H1 (cell line): ENCODE measurements at regions not wholly inside any gene's neighbourhood (a gene's known extent, or its start where the extent isn't known, plus 50 kb on each side); places are given as distances from the start of the nearest gene placed in this dataset.
"Not testable (repeated sequence)": the region's sequence is repeated elsewhere in the genome, so short reads cannot be mapped to it uniquely, and the experiment has no call there.

Source experiments
- CTCF ChIA-PET: fragments of 300-600 bp; sonication (Branson Sonifier 250); formaldehyde crosslinking; loops from one replicate; lab custom pipeline; 2021; ENCODE audit not compliant: partially characterized antibody; lab: Charles Lee
- POLR2A ChIA-PET: fragments of 300-600 bp; sonication (Branson Sonifier 250); formaldehyde crosslinking; loops from one replicate; lab custom pipeline; 2021; ENCODE audit warnings: inconsistent platforms; ENCODE audit not compliant: partially characterized antibody; lab: Charles Lee
- DNase-seq, 2 experiments: peaks; one replicate each; pipeline versions ENCODE4 v3.0.0 to v3.0.0-alpha.2; 2010 to 2022; ENCODE audit warnings: low spot score in 2 of 2, low read depth in 1 of 2, mixed read lengths in 1 of 2
- FAIRE-seq: peaks from 2 replicates; lab custom pipeline; 2011; peaks lifted over from hg19 to GRCh38; lab: Jason Lieb, UNC
- H2AFZ ChIP-seq: 2 replicates; pipeline ENCODE4 v1.8.1; 2012; ENCODE audit warnings: low read length, inconsistent platforms
- H2AK5ac ChIP-seq: 2 replicates; pipeline ENCODE4 v1.6.1; 2013; ENCODE audit warnings: low read depth, low read length
- H2BK120ac ChIP-seq: replicated peaks from 2 replicates; pipeline ENCODE3; 2013; ENCODE audit warnings: low read depth, low read length, inconsistent platforms
- H2BK12ac ChIP-seq: 2 replicates; pipeline ENCODE4 v1.6.1; 2013; ENCODE audit warnings: low read depth, low read length
- H2BK15ac ChIP-seq: 2 replicates; pipeline ENCODE4 v1.6.1; 2013; ENCODE audit warnings: low read length
- H2BK20ac ChIP-seq: 2 replicates; pipeline ENCODE4 v1.6.1; 2013; ENCODE audit warnings: low read length
- H2BK5ac ChIP-seq: 2 replicates; pipeline ENCODE4 v1.6.1; 2013; ENCODE audit warnings: low read depth, low read length
- H3K14ac ChIP-seq: 2 replicates; pipeline ENCODE4 v1.6.1; 2013; ENCODE audit warnings: inconsistent platforms; ENCODE audit not compliant: insufficient read length
- H3K18ac ChIP-seq: 2 replicates; pipeline ENCODE4 v1.6.1; 2013; ENCODE audit warnings: low read length; ENCODE audit errors: extremely low read depth
- H3K23ac ChIP-seq: 2 replicates; pipeline ENCODE4 v1.6.1; 2013; ENCODE audit warnings: inconsistent platforms; ENCODE audit not compliant: insufficient read length
- H3K23me2 ChIP-seq: 2 replicates; pipeline ENCODE4 v1.6.1; 2013; ENCODE audit warnings: low read depth, low read length
- H3K27ac ChIP-seq: 2 replicates; pipeline ENCODE4 v1.6.1; 2011; ENCODE audit warnings: low read depth, low read length, inconsistent platforms
- H3K27me3 ChIP-seq, 4 experiments: replicated peaks in 1 of 4; 1 replicate in 1 of 4; 2 replicates in 3 of 4; pipeline versions ENCODE4 v1.6.1 to v1.8.1; 2011 to 2013; ENCODE audit warnings: low read length in 3 of 4, mild to moderate bottlenecking in 3 of 4, inconsistent platforms in 2 of 4, mixed read lengths in 2 of 4, moderate library complexity in 1 of 4; ENCODE audit not compliant: control insufficient read depth in 3 of 4, insufficient read depth in 3 of 4; ENCODE audit errors: extremely low read depth in 1 of 4
- H3K36me3 ChIP-seq, 4 experiments: 2 replicates each; pipeline versions ENCODE4 v1.6.1 to v1.8.1; 2011 to 2013; ENCODE audit warnings: mild to moderate bottlenecking in 4 of 4, low read length in 3 of 4, moderate library complexity in 2 of 4, control low read depth in 1 of 4, inconsistent platforms in 1 of 4; ENCODE audit not compliant: insufficient read depth in 4 of 4, control insufficient read depth in 2 of 4
- H3K4ac ChIP-seq: replicated peaks from 2 replicates; pipeline ENCODE3; 2013; ENCODE audit warnings: low read length, low read depth, mixed read lengths, inconsistent platforms; ENCODE audit not compliant: insufficient read length
- H3K4me1 ChIP-seq, 4 experiments: replicated peaks in 1 of 4; 1 replicate in 1 of 4; 2 replicates in 3 of 4; pipeline versions ENCODE4 v1.6.1 to v1.8.1; 2011 to 2013; ENCODE audit warnings: low read length in 3 of 4, inconsistent platforms in 2 of 4, mixed read lengths in 1 of 4; ENCODE audit not compliant: insufficient read depth in 4 of 4, control insufficient read depth in 3 of 4
- H3K4me2 ChIP-seq, 2 experiments: 2 replicates each; pipeline versions ENCODE4 v1.6.1 to v1.8.1; 2011 to 2013; ENCODE audit warnings: low read depth in 2 of 2, low read length in 2 of 2, control low read depth in 1 of 2, inconsistent platforms in 1 of 2, mild to moderate bottlenecking in 1 of 2; ENCODE audit not compliant: insufficient read depth in 1 of 2
- H3K4me3 ChIP-seq, 4 experiments: fragments of 200-600, 300-600 bp in 1 of 4; sonication (generic), shearing (Covaris generic), sonication (Bioruptor Twin) in 1 of 4; 2 replicates each; pipeline versions ENCODE4 v1.5.1 to v1.8.1; 2011 to 2016; ENCODE audit warnings: low read length in 4 of 4, low read depth in 3 of 4, control low read depth in 2 of 4, inconsistent platforms in 2 of 4, mild to moderate bottlenecking in 2 of 4, mixed read lengths in 1 of 4, moderate library complexity in 1 of 4; ENCODE audit not compliant: insufficient read depth in 2 of 4; ENCODE audit errors: extremely low read depth in 1 of 4
- H3K56ac ChIP-seq: replicated peaks from 2 replicates; pipeline ENCODE3; 2013; ENCODE audit warnings: low read depth, mild to moderate bottlenecking, mixed read lengths, low read length, inconsistent platforms; ENCODE audit not compliant: insufficient read length
- H3K79me1 ChIP-seq: 2 replicates; pipeline ENCODE4 v1.6.1; 2013; ENCODE audit warnings: low read depth, low read length, control low read depth
- H3K79me2 ChIP-seq, 2 experiments: 2 replicates each; pipeline versions ENCODE4 v1.6.1 to v1.8.1; 2012 to 2013; ENCODE audit warnings: low read length in 2 of 2, mild to moderate bottlenecking in 2 of 2, inconsistent platforms in 1 of 2; ENCODE audit not compliant: insufficient read depth in 2 of 2, control insufficient read depth in 1 of 2
- H3K9ac ChIP-seq, 4 experiments: replicated peaks in 1 of 4; 1 replicate in 1 of 4; 2 replicates in 3 of 4; pipeline versions ENCODE4 v1.6.1 to v1.8.1; 2011 to 2013; ENCODE audit warnings: low read depth in 3 of 4, low read length in 3 of 4, control low read depth in 2 of 4, mild to moderate bottlenecking in 2 of 4, moderate library complexity in 2 of 4, inconsistent platforms in 1 of 4; ENCODE audit errors: extremely low read depth in 1 of 4
- H3K9me3 ChIP-seq, 2 experiments: 2 replicates each; pipeline versions ENCODE4 v1.6.1 to v1.8.1; 2012 to 2013; ENCODE audit warnings: mild to moderate bottlenecking in 2 of 2, moderate library complexity in 2 of 2, control low read depth in 1 of 2, inconsistent platforms in 1 of 2, low read depth in 1 of 2, low read length in 1 of 2, mixed read lengths in 1 of 2; ENCODE audit not compliant: insufficient read depth in 2 of 2
- H4K20me1 ChIP-seq, 2 experiments: replicated peaks in 1 of 2; 2 replicates each; pipeline versions ENCODE3 to v1.8.1; 2011 to 2013; ENCODE audit warnings: inconsistent platforms in 2 of 2, low read length in 2 of 2, mild to moderate bottlenecking in 1 of 2; ENCODE audit not compliant: insufficient read depth in 2 of 2, control insufficient read depth in 1 of 2
- H4K5ac ChIP-seq: 2 replicates; pipeline ENCODE4 v1.6.1; 2013; ENCODE audit warnings: low read length, low read depth, mixed read lengths, inconsistent platforms; ENCODE audit not compliant: insufficient read length
- H4K8ac ChIP-seq: 2 replicates; pipeline ENCODE4 v1.8.0; 2013; ENCODE audit warnings: mild to moderate bottlenecking, moderate library complexity, low read length, inconsistent platforms; ENCODE audit not compliant: insufficient read depth; ENCODE audit errors: extremely low read depth
- H4K91ac ChIP-seq: replicated peaks from 2 replicates; pipeline ENCODE3; 2013; ENCODE audit warnings: low read length, mixed read lengths, inconsistent platforms; ENCODE audit not compliant: insufficient read length
- YY1 ChIP-seq: IDR thresholded peaks from 2 replicates; pipeline ENCODE4 v1.6.1; 2011; ENCODE audit warnings: low read depth, mild to moderate bottlenecking, low read length
- WGBS, 2 experiments: shearing (Covaris generic) in 1 of 2; methylation state at CpG; one replicate each; pipeline versions ENCODE4 v1.1.6 to v1.1.7; 2013 to 2015; ENCODE audit warnings: low lambda C conversion rate in 2 of 2, mixed read lengths in 2 of 2, inconsistent platforms in 1 of 2, low coverage in 1 of 2, missing lambda C conversion rate in 1 of 2; ENCODE audit not compliant: insufficient replicate concordance in 2 of 2, insufficient coverage in 1 of 2, insufficient read length in 1 of 2; ENCODE audit errors: extremely low coverage in 1 of 2, missing lambda C conversion rate in 1 of 2; 5-methylcytosine and 5-hydroxymethylcytosine counted together

DNA sequence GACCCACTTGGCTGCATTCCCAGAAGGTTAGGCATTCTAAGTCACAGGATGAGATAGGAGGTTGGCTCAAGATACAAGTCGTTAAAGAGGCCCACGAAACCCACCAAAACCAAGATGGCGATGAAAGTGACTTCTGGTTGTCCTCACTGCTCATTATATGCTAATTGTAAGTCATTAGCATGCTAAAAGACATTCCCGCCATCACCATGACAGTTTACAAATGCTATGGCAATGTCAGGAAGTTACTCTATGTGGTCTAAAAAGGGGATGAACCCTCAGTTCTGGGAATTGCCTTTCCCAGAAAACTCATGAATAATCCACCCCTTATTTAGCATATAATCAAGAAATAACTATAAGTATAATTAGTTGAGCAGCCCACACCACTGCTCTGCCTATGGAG, 715.7 kb upstream of the TMPRSS15 start:
- H2BK20ac ChIP-seq, H2AFZ ChIP-seq, H2BK5ac ChIP-seq, H3K56ac ChIP-seq, CTCF ChIA-PET, DNase-seq, POLR2A ChIA-PET, H3K79me2 ChIP-seq, FAIRE-seq, H3K27me3 ChIP-seq, H2BK120ac ChIP-seq, H3K4me3 ChIP-seq, H3K18ac ChIP-seq, H3K9me3 ChIP-seq, H4K8ac ChIP-seq, H3K36me3 ChIP-seq, H2BK15ac ChIP-seq, H3K23me2 ChIP-seq, H4K91ac ChIP-seq, H3K4me2 ChIP-seq, H3K14ac ChIP-seq, H4K5ac ChIP-seq, H3K79me1 ChIP-seq, H4K20me1 ChIP-seq, H2AK5ac ChIP-seq, H3K27ac ChIP-seq, H3K23ac ChIP-seq, H3K9ac ChIP-seq, H3K4ac ChIP-seq: not testable (repeated sequence)
- Histone ChIP-seq H3K4me1 (peaks cover 0 to 24% (median 8%) of the 10 kb centered on the region in 4 experiments; a peak in 4 of 7 replicates), H2BK12ac (0 out of 2 replicates have a peak overlapping the region, but pooled peaks have one; percentile 19)
- TF ChIP-seq YY1: 0 out of 2 replicates have a peak, but pooled peaks have one; percentile 8
- WGBS, 2 experiments: 92% methylated on average over 4 of the region's 4 CpGs; no CpG with 5 or more reads in 1 of the 2 experiments
